HG02571 (cell line): ENCODE measurements at regions not wholly inside any gene's neighbourhood (a gene's known extent, or its start where the extent isn't known, plus 50 kb on each side); places are given as distances from the start of the nearest gene placed in this dataset.

Experiments used
- ATAC-seq: cut with Tn5 transposase; IDR thresholded peaks from one replicate; pipeline ENCODE4 v1.9.1; 2021; ENCODE audit warnings: mild to moderate bottlenecking, moderate library complexity; ENCODE audit not compliant: unreplicated experiment

DNA sequence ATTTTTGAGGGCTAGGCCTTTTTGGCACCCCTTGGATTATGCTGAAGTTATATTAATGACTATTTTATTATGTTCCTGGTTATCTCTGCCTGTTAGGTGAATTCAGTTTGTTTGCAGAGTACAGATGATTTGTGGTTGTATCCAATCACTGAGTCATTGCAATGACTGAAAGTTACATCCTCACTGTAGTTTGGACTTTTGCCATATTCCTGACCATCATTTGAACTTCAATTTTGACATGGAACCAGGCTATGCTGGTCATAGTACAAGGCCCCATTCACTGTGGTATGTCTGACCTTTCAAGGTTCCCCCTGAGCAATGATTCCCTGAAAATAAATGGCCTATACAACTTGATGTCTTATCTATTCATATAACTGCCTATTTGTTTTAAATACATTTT is 621.0 kb downstream of the CCER1 start:
- ATAC-seq = no peak

DNA sequence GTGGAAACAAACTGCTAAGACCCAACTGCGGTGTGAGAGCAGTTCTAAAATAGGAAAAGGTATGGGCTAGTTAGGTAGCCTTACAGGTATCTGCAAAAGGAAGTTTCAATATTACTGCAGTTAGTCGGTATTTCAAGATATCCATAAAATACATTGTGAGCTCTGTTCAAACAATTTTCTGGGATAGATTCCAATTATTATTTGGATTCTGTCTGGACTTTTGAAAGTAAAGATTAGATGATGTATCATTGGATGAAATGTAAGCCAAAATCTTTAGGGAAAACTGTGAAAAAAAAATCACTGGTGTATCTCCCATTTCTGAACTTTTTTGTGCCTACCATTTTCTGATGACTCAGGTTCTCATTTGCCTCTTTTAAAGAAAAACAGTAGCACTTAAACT is 621.6 kb downstream of the CCER1 start:
- ATAC-seq = no peak

DNA sequence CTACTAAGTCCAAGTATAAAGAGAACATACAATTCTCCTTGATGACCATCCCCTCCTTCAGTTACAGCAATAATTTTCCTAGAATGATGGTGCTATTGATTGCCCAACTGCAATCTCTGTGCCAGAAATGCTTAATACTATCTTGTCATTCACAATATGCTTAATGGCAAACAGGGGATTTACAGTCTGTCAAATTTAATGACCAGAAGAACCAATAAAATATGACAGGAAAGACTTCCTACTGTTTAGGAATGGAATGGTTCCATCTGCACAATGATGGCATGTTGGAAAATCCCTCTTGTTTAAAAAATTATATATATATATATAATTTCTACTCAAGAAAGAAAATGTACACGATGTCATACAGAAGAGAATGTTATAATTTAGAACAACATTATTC is 623.2 kb downstream of the CCER1 start:
- no peak for ATAC-seq

DNA sequence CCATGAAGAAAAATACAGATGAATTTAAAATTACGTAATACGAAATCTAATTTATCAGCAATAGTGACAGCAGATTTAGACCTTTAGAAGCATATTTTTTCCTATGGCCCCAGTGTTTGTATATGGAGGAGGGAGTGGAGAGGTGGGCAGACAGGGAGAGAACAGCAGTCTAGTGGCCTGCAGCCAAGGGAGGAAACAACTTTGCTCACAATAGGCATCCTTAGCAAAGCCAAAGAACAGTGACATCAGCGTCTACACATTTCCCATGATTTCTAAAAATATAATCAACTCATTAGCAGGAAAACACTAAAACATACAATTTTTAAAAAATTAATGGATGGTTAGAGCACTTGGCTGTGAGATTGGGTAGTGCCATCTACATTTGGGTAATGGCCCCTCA is 622.6 kb upstream of the ATP2B1 start:
- no peak for ATAC-seq

GRCh38 chr12:90327793-90328743 is 619.4 kb upstream of the ATP2B1 start:
- no peak for ATAC-seq

DNA sequence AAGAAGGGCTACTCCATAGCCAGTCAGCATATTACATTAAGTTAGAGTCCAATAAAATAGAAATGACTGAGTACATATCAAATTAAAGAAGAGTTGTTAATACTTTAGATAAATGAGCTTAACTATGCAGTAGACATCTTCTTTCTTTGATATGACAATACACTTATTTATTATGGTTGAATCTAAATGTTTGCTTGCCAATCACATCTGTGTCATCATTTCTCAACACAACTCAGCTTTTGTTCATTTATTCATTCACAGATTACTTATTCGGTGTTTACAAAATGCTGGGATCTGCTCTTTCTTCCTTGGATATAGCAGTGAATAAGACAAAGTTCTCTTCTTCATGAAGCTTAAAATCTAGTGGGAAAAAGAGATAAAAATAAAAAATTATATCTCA is 614.6 kb upstream of the ATP2B1 start:
- ATAC-seq = no peak

- ATAC-seq = no peak
These were observed 613.4 kb upstream of the ATP2B1 start for GRCh38 chr12:90322006-90322405.

DNA sequence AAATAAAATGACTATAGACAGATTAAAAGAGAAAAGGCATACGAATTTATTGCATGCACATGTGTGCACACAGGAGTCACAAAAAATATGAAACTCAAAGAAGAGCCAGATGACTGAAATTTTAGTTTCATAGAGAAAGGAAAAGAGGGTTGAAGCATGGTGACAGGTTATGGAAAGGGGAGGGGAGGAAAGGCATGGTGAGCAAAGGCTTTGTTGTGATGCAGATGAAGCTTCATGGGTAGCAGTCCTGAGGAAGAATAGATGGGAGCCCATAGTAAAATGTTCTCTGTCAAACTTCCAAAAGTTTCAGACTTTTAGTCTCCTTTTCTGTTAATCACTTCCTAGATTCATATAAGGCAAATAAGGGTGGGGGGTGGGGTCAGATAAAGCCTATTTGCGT is 612.7 kb upstream of the ATP2B1 start:
- ATAC-seq = no peak

- ATAC-seq = no peak
These were observed 602.9 kb upstream of the ATP2B1 start for GRCh38 chr12:90311561-90311960.

GRCh38 chr12:90305379-90305778 is 596.7 kb upstream of the ATP2B1 start:
- ATAC-seq = no peak

- no peak for ATAC-seq
These were observed 595.6 kb upstream of the ATP2B1 start for GRCh38 chr12:90304231-90304630.

GRCh38 chr12:90303771-90304170 is 595.1 kb upstream of the ATP2B1 start:
- no peak for ATAC-seq

DNA sequence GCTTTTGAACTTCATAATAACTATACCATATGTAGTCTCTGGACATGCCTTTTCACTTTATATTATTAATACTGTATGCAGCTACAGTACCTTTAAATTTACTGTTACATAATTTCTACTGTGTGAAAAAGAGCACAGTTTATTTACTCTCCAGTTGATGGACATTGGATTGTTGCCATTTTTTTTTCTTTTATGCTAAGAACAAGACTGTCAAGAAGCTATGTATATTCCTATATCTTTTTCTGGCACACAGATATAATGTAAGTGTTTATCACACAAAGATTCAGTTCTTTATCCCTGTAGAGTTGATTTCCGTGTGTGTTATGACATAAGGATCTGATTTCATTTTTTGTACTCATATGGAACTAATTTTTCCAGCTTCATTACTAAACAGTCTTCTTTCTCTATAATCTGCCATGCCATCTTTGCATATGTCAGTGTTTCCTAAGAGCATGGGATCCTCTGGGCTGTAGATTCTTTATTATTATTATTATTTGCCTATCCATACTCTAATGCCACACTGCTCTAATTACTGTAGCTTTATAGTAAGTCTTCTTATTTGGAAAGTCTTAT is 593.0 kb upstream of the ATP2B1 start:
- no peak for ATAC-seq

- ATAC-seq = no peak
These were observed 592.5 kb upstream of the ATP2B1 start for GRCh38 chr12:90301095-90301494.

GRCh38 chr12:90299666-90300065 is 591.0 kb upstream of the ATP2B1 start:
- ATAC-seq = peak; percentile 3

DNA sequence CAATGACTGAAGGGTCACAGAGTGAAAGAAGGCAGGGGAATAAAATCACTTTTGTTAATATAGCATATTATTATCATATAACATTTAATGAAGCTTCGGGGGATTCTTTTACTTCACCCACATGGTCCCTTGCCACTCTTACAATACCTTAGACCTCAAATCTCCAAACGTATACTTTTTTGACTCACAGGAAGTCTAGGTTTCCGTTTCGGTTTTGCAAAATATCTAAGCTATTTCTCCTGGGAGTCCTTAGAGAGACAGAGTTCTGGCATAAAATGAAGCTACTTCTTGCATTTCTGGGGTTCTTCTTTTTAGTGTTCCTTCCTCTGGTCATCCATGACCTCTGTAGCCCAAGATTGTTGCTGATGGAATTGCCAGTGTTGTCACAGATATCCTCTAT is 590.5 kb upstream of the ATP2B1 start:
- ATAC-seq = peak; percentile 99

DNA sequence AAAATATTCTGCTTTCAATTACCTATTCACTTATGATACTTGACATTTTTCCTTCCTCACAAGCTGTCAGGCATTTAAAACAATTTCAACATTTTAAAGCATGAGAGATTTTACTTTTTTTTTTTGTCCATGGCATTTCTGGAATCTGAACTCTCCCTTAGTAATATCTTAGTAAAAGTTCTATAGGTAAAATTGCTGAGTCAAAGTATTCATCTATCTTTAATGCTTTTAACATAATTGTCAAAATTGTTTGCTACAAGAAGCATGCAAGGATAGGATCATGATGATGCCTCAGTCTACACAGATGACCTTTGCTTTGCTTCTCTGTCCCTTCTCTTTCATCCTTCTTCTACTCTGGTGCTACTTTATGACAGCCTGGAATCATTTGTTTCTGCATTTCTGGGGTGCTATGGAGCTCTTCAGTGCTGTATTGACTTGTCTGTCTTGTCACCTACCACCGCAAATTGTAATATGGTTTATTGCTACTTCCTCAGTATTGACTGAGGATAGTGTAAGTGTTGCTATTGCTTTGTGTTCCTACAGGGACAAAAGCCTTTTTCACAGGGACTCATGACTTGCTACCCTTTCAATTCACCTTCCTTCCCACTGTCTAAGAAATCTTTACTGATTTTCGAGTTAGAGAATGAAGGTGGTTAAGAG is 589.8 kb upstream of the ATP2B1 start:
- no peak for ATAC-seq

- ATAC-seq = no peak
These were observed 587.2 kb upstream of the ATP2B1 start for GRCh38 chr12:90295858-90296257.

- ATAC-seq = no peak
These were observed 583.5 kb upstream of the ATP2B1 start for GRCh38 chr12:90292183-90292582.

DNA sequence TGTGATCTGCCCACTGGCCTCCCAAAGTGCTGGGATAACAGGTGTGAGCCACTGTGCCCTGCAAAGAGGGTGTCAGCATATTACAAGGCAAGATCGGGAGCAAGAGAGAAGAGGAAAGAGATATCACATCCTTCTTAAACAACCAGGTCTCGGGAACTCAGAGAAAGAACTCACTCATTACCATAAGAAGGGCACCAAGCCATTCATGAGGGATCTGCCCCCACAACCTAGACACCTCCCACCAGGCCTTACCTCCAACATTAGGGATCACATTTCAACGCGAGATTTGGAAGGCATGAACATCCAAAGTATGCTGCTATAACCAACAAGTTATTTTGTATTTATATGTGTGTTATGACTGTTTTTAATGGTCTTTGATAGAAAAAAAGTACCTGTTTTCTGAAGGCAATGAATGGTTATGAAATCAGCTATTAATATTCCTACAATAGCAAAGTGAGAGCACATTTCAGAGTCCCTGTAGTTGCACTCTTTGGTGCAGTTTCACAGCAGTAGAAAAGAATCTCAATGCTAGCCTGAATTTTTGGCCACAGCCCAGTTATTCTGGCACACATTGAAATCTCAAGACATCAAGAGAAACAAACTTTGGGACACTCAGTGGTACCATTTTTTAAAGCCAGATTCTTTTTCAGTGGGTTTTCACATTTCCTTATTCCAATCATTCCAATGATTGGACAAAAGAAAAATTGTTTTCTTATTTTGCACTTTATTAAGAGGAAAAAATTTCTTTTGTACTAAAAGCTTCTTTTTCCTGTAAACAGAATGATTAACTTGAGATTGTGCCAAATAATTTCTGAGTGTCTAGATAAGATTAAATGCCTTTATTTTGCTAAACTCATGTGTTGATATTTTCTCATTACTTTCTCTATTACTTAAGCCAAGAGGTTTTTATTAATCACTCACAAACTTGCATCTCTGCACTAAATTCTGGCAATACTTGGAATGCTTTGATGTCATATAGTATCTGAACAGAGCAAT is 582.6 kb upstream of the ATP2B1 start:
- ATAC-seq = no peak

GRCh38 chr12:90287585-90287984 is 578.9 kb upstream of the ATP2B1 start:
- no peak for ATAC-seq
